NCI-H82 treated with DMSO at 0.1 percent for 48 hours (cell line): ENCODE measurements at regions not wholly inside any gene's neighbourhood (a gene's known extent, or its start where the extent isn't known, plus 50 kb on each side); places are given as distances from the start of the nearest gene placed in this dataset.

ENCODE experiments used
- DNase-seq: peaks from one replicate; lab custom pipeline; 2025; ENCODE audit not compliant: unreplicated experiment; lab: John Stamatoyannopoulos, UW

GRCh38 chr5:88954511-88954910 is 71.5 kb upstream of the MEF2C start:
- DNase-seq: no peak

GRCh38 chr5:88952996-88953643 is 70.1 kb upstream of the MEF2C start:
- peak; percentile 19 for DNase-seq

GRCh38 chr5:88952344-88952743 is 69.4 kb upstream of the MEF2C start:
- DNase-seq: peak; percentile 45

GRCh38 chr5:88951457-88951856 is 68.5 kb upstream of the MEF2C start:
- DNase-seq: no peak

GRCh38 chr5:88948746-88949600 is 66.0 kb upstream of the MEF2C start:
- DNase-seq: no peak

GRCh38 chr5:88944751-88945531 is 62.0 kb upstream of the MEF2C start:
- DNase-seq: no peak

GRCh38 chr5:88941581-88941980 is 58.6 kb upstream of the MEF2C start:
- no peak for DNase-seq

GRCh38 chr5:88940713-88941112 is 57.7 kb upstream of the MEF2C start:
- DNase-seq: no peak

GRCh38 chr5:88939300-88939699 is 56.3 kb upstream of the MEF2C start:
- no peak for DNase-seq

GRCh38 chr5:88938488-88938887 is 55.5 kb upstream of the MEF2C start:
- DNase-seq: no peak

GRCh38 chr5:88937406-88937805 is 54.4 kb upstream of the MEF2C start:
- DNase-seq: no peak

- DNase-seq: no peak
These were observed 51.5 kb upstream of the MEF2C start for GRCh38 chr5:88934439-88934838.
